Suprapubic skin (tissue), 4 donors: ENCODE measurements at regions not wholly inside any gene's neighbourhood (a gene's known extent, or its start where the extent isn't known, plus 50 kb on each side); places are given as distances from the start of the nearest gene placed in this dataset.

Experiments
- CTCF ChIP-seq, 2 donors: fragments of 200-600 bp in 1 of 2; fragments of 450-650 bp in 1 of 2; sonication (generic) in 1 of 2; IDR thresholded peaks; one replicate each; pipeline ENCODE4 v1.5.1; 2016 to 2019; ENCODE audit warnings: antibody characterized with exemption in 2 of 2, mild to moderate bottlenecking in 1 of 2, moderate library complexity in 1 of 2
- POLR2A ChIP-seq, 2 donors: fragments of 450-650 bp; IDR thresholded peaks; one replicate each; pipeline ENCODE4 v1.6.1; 2017; ENCODE audit warnings: antibody characterized with exemption in 2 of 2, mild to moderate bottlenecking in 2 of 2, moderate library complexity in 2 of 2
- POLR2AphosphoS5 ChIP-seq, 3 donors: sonication (generic); formaldehyde crosslinking; IDR thresholded peaks; one replicate each; pipeline ENCODE4 v1.6.1; 2017; ENCODE audit warnings: antibody characterized with exemption in 3 of 3

- TF ChIP-seq CTCF (IDR thresholded peaks at IDR 0.05): no peak
- TF ChIP-seq POLR2A (IDR thresholded peaks at IDR 0.05): no peak
- no peak for TF ChIP-seq POLR2AphosphoS5 (IDR thresholded peaks at IDR 0.05)
Measured at GRCh38 chr15:38954090-38954489, 389.5 kb upstream of the RASGRP1 start.
